ENCODE measurements at regions not wholly inside any gene's neighbourhood (a gene's known extent, or its start where the extent isn't known, plus 50 kb on each side); places are given as distances from the start of the nearest gene placed in this dataset.

DNA sequence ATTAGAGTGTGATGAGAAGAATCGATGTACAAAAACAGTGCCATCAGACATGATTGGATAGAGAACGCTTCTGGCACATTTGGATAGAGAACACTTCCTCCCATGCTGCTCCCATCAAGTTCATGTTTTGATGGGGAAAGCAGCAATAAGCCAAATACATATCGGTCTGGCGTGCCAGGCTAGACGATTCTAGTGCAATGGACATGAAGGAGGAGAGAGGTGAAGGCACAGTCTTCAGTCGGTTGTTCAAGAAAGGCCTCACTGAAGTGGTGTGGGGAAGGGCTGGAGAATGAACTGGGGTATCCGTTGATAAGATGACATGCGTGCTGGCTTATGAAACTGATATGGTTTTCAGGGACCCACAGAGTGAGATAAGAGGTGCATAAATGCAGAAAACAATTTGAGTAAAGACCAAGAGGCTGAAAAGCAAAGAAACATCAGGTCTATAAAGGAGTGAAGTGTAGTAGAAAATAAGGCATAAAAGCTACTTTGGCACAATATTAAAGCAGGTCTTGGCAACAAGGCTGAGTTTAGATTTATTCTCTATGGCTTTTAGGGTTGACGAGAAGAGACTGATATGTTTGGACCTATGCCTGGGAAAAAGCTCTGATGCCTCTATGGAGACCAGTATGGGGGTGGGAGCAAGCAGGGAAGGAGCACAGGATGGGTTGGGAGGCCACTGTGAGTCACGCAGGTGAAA, 117.6 kb upstream of the PIEZO2 start:
- no peak for DNase-seq (ENCODE audit: low spot score)

DNA sequence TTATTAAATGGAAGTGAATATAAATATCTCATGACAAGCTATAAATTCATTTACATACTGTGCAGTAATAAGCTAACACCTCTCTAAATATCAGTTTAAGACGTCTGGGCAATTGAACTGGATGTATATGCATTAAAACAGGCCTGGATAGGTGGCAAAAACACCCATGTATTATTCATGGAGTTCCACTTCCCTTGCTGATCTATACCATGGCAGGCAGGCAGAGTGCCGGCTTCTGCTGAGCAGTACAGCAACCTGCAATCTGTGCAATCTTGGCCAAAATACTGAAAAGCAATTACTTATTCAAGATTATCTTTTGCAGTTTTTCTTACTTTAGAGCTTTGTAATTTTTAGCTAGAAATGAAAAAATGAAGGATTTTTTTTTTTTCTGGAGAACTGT, 112.1 kb upstream of the PIEZO2 start:
- no peak for DNase-seq (ENCODE audit: low spot score)

DNA sequence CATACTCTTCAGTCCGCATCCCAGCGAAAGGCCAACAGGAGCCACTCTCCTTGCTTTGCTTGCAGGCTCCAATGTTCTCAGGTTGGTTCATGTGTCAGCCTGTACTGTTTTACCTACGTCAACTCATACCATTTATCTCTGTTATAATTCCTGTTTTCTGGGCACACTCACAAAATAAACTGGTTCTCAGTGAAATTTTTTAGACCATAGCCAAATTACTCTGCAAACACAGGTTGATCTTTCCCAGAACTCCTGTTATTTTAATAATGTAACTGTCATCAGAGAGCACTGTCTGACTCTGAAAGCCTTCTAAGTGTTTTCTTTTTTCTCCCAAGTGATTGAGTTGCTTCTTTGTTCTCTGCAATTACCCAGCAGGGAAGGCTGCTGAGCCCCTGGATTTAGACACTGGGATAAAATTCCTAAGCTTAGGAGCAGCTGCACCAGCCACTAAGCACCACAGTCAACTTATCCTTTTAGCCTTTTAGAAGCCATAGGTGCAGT, 111.6 kb upstream of the PIEZO2 start:
- peak; percentile 63 for DNase-seq (ENCODE audit: low spot score)

DNA sequence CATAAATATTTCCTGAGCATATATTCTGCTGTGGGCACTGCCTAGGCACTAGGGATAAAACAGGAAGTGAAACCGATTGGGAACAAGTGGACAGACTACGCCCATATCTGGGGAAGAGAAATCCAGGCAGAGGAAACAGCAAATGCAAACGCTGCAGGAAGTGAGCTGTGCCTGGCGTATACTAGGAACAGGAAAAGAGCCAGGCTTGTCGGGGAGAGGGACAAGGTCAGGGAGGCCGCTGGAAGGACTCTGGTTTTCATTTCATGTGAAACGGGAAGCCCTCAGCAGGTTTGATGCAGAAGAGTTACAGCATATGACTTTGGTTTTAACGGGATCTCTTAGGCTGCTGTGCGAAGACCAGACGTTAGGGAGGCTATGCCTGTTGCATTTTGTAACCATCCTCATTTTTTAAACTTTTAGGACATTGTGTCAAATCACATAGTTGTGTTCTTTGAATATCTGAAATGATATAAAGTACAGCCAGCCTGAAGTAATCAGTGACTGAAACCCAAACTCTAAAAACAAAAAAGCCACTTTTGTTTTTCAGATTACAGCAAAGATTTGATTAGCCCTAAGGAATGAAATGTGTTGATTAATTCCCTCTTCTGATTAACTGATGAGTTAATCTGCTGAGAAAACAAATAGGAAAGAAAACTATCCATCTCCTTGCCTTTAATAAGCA, 110.2 kb upstream of the PIEZO2 start:
- DNase-seq (ENCODE audit: low spot score): no peak

DNA sequence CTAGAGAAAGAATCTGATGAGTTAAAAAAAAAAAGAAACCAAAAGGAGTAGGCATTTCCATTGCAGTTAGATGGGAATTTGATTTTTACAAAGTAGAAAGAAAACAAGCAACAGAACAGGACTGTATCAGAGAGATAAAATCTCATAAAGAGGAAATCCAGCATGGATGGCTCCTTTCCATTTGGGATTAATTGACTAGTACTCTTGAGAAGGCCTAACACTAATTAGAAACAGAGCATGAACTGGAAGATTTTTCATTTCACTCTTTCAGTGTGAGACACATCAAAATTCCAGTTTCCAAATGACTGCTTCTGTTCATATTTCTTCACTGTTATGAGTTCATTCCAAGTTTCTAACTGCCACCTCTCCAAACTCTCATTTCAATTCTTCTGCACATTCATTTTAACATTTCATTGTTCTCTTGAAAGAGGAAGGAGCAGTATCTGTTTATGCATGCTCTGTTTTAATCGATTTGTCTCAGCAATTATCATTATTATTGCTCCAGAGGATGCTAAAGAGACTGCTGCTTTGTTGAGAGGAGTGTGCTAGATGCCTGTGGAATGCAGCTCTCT, 108.8 kb upstream of the PIEZO2 start:
- no peak for DNase-seq (ENCODE audit: low spot score)

DNA sequence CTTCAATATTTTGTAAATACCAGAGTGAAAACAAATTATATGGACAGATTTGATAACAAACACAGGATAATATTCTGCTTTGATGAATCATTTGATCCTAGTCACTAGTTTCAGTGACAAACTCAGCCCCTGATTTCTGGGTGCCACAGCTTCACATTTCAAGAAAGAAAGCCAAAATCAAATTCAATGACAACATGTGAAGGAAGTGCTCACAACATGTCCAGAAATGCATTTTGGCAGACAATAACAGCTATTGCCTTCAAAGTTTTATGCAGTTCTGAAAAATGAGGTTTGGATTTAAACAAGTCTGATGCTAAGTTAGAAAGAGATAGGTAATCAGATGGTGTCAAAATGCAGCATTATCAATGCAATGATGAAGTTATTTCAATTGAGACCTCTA, 106.9 kb upstream of the PIEZO2 start:
- no peak for DNase-seq (ENCODE audit: low spot score)

DNA sequence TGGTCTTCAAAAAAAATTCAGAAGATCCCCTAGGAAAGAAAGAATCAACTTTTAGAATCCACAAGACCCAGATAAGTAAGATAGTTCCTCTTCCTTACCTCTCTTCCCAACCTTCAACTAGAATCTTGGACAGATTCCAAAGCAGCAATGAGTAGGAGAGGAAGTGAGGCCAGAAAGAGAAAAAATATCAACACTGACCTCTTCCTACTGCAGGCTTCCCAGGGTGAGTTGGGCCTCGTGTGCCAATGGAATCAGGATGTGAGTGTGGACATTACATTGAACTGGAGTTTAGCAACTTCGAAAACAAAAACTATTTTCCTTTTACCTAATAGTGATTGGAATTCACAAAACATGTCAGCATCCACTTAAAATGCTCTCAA, 102.5 kb upstream of the PIEZO2 start:
- no peak for DNase-seq (ENCODE audit: low spot score)

DNA sequence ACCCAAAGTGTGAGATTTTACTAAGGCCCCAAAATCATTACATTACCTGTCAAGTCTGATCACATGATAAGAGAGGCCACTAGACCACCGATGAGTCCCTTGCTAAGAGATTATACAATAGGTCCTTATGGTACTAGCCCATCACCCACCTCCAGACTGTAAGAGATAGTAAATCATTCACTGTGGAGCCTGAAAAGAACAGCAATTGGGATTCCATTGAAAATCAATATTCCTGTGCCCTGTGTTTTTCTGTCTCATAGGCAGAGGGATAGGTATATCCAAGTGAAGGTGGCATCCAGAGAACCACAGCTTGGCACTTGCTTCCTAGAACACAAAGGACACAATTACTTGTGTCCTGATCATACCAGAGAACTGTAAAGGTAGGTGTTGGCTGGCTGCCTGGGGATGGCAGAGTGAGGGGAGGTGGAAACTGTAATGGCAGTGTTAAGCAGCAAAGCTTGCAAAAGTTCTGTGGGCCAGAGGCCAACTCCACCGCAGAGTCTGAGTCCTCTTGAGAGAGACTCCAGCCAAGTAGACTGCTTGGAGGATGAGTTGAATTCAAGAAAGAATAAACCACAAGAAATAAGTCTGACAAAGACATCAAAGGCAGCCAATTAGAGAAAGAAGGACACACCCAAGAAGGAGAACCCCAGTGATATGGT, 102.0 kb upstream of the PIEZO2 start:
- DNase-seq (ENCODE audit: low spot score): no peak

DNA sequence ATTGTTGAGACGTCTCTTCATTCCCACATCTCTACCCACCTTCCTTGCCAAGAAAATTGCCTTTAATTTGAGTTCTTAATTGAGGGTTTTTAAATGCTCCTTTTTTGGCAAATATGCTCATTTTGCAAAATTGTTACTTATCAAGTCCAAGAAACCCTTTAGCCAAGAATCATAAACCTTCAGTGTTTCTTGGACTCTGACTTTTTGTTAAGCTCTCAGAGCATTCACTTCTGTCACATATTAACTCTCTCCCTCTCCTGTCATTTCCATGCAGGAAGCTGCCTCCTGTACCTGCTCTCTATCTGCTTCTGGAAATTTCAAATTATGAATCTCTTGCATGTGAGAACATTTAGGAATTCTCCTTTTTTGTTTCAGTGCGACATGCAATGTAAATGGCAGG, 100.0 kb upstream of the PIEZO2 start:
- no peak for DNase-seq (ENCODE audit: low spot score)

DNA sequence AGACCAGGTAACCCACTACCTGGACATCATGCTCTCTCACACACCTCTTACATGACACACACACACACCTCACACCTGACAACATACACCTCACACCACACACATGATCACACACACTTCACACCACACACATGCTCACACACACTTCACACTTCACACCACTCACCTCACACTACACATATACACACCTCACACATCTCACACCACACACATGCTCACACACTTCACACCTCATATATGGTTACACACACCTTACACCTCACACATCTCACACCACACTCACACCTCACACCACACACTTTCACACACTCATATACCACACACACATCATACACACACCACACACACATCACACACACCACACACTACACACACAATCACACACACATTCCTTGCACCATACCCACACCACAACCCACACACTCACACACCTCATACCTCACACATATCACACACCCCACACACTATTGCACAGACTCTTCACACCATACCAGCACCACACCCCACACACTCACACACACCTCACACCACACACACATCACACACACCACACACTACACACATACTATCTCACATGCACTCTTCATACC, 98.1 kb upstream of the PIEZO2 start:
- DNase-seq (ENCODE audit: low spot score): no peak

DNA sequence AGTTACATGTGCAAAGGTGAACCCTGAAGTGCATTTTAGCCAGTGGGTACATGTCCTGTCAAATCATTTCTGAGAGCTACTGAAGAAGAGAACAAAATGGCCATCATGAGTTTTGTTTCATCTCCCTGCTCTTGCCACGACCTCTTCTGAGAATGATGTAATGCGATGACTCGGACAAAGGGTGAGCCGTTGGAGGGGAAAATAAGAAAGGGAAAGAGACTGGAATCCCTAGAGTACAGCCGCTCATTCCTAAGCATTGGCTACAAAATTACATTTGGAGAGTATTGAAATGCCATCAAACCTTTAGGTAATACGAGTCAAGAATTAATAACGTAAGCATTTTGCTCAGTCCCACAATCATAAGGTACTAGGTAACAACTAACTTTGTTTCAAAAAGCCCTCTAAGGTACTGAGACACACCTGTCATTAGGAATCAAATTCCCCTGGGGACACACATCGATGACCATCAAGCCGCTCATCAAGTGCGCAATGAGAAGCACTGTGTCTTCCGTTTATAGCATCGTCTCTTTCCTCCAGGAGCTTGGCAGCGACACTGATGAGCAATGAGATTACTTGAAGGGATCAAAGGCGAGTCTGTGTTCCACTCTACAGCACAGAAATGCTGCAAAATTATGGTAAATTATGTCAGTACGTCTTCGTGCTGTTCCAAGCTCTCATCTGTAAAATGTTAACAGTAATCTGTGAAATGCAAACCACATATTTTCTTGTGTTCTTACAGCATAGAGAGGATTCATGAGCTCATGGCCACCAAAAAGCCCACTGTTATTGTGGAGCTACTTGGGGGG, 97.3 kb upstream of the PIEZO2 start:
- no peak for DNase-seq (ENCODE audit: low spot score)

DNA sequence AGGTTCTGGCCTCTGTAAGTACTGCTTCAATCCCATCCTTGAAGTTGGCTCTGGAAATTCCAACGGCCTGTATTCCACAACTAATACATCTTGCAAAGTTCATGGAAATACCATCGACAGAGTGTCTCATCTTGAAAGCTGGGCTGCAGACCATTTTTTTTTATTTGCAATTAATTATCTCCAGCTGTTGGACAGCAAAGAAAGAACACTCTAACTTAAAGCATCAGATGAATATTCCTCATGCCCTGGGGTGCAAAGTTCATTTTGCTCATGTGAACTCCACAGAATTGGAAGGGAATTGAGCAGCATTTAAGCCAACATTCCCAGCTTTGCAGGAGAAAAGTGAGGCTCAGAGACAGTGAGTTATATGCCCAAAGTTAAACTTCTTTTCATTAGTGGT, 96.5 kb upstream of the PIEZO2 start:
- DNase-seq (ENCODE audit: low spot score): no peak

DNA sequence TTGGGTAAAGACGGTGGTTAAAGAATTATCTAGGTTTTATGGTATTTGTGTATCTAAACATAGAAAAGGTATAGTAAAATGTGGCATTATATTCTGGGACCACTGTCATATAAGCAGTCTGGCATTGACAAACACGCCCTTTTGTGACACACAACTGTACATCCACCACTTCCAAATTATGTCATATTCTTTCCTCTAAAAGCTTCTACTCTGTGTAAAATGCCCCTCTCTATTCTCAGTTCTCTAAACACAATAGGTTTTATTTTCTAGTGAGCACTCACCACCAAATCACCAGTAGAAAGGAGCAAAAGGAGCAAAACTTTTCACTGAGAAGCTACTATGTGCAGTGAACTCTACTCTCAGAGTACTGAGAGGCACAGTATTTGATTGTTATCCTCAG, 88.1 kb upstream of the PIEZO2 start:
- DNase-seq (ENCODE audit: low spot score): no peak

DNA sequence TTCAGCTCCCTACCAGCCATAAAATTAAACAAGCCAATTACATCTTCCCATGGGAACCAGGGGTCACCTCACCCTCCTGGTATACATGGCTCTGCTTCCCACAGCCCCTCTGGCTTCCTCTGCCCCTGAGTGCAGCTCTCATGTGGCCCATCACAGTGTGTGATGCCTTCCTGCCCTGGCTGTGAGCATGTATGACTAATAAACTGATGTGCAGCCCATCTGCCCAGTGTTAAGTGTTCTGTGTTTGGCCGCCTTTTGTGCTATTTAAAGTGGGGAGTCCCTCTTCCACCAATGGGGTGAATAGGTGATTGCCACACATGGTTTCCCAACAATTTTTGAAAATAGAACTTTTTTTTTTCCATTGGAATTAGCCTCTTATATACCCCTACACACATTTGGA, 87.7 kb upstream of the PIEZO2 start:
- DNase-seq (ENCODE audit: low spot score): no peak

DNA sequence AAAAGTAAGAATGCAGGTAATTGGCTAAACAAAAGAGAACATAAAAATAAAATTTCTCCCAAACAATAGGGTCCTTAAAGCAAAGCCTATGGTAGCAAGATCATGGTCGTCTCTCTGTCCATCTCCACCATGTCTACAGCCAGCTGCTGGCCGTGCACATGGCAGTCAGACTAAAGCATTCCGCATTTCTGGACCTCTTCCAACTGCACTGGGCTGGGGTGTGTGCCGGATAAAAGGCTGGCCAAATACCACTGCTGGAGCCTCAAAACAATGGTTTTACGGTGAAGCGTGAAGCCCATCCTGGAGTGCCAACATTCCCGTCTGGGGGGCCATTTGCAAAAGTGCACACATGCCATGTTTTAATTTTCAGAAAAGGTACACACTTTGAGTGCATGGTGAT, 74.8 kb upstream of the PIEZO2 start:
- DNase-seq (ENCODE audit: low spot score): no peak

DNA sequence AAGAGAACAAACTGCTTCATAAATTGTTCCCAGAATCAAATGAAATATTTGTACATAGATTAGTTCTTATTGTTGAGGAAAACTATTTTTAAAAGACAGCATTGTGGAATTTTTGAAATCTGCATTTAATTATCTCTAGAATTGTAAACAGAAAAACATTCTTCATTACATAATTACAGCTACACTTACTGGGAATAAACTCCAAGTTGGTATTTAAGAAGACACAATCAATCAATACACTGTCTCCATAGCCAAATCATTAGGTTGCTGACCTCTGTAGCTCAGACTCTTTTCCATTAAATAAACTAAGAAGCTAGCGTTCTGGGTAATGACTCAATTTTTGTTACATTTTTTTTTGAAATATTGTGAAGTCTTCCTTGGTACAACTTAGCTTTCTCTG, 70.2 kb upstream of the PIEZO2 start:
- no peak for DNase-seq (ENCODE audit: low spot score)

DNA sequence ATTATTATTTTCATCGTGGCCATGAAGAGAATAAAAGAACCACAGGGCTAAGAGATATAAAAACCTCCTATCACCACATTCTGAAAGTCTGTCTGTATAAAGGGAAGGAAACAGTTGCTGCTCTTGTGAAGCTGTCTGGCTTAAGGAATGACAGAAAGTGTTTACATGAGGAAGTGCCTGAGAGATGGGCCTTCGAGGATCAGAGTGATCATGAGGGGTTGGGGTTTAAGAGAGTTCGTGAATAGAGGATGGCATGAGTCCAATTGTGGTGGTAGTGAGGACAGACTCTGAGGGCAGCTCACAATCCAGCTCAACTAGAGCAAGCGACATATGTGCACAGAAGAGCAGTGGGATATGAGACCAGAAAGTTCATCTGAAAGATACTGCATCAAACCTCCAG, 65.8 kb upstream of the PIEZO2 start:
- DNase-seq (ENCODE audit: low spot score): no peak

DNA sequence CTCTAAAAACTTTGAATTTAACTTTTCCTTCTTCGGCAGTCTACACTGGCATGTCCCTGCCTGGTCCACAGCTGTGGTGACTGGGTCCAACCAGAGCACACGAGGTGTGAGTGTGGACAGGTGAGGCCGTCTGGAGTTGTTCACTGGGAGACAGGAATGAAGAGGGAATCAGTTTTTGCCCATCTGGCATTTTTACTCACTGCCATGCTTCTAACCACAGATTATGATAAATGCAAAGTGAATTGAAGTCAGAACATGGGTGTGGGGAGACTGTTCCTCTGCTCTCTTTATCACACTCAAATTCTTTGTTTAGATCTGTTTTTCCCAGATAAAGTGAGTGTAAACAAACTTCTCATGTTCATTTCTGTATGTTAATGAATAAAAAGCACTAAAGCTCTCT, 54.7 kb upstream of the PIEZO2 start:
- DNase-seq (ENCODE audit: low spot score): no peak

DNA sequence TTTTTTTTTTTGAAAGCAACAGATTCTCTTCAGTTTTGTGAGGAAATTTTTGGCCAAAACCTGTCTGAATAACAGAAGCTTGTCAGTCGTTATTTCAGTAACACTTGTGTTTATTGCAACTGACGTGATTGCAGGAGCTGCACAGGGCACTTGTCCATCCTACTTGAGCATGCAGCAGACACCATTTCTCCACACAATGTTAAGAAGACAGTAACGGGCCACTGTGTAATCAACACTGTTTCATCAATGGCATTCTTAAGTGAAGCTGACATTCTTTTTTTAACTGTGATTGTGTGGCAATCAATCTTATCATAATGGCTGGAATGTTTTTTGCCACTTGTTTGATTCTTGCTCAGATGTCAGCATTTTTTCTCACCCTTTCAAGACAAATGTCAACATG, 50.1 kb upstream of the PIEZO2 start:
- DNase-seq (ENCODE audit: low spot score): no peak

All from ecto neural progenitor cell (in vitro differentiated cells).